Loucy (cell line): ENCODE measurements at regions not wholly inside any gene's neighbourhood (a gene's known extent, or its start where the extent isn't known, plus 50 kb on each side); places are given as distances from the start of the nearest gene placed in this dataset.

Experiments used
- H2AFZ ChIP-seq: fragments of 200-600 bp; sonication (generic); 2 replicates; pipeline ENCODE4 v1.6.0; 2016; ENCODE audit warnings: antibody characterized with exemption, mild to moderate bottlenecking, low read length, moderate library complexity
- H3F3A ChIP-seq: fragments of 200-600 bp; 2 replicates; pipeline ENCODE4 v1.6.0; 2016; ENCODE audit warnings: antibody characterized with exemption, low read depth, mild to moderate bottlenecking
- H3K27me3 ChIP-seq: fragments of 200-600 bp; sonication (generic); 2 replicates; pipeline ENCODE4 v1.6.1; 2014; ENCODE audit warnings: low read length, mild to moderate bottlenecking; ENCODE audit not compliant: insufficient read depth, poor library complexity, severe bottlenecking
- H3K36me3 ChIP-seq: fragments of 200-600 bp; sonication (generic); 2 replicates; pipeline ENCODE4 v1.6.1; 2016; ENCODE audit warnings: low read length; ENCODE audit not compliant: insufficient read depth
- H3K4me1 ChIP-seq: fragments of 200-600 bp; sonication (generic); 2 replicates; pipeline ENCODE4 v1.5.1; 2014; ENCODE audit warnings: low read length, mild to moderate bottlenecking; ENCODE audit not compliant: insufficient read depth, poor library complexity, severe bottlenecking
- H3K4me2 ChIP-seq: fragments of 200-600 bp; sonication (generic); 2 replicates; pipeline ENCODE4 v1.6.0; 2014; ENCODE audit warnings: antibody characterized with exemption, low read length, low read depth, mild to moderate bottlenecking; ENCODE audit not compliant: poor library complexity, severe bottlenecking
- H3K4me3 ChIP-seq: fragments of 200-600 bp; sonication (generic); 2 replicates; pipeline ENCODE4 v1.5.1; 2014; ENCODE audit warnings: low read length, mild to moderate bottlenecking, mixed read lengths; ENCODE audit not compliant: poor library complexity, severe bottlenecking
- H3K79me2 ChIP-seq: fragments of 200-600 bp; sonication (generic); 2 replicates; pipeline ENCODE4 v1.6.1; 2014; ENCODE audit warnings: low read length; ENCODE audit not compliant: insufficient read depth
- H3K9ac ChIP-seq: fragments of 200-600 bp; sonication (generic); 2 replicates; pipeline ENCODE4 v1.6.0; 2014; ENCODE audit warnings: mild to moderate bottlenecking, low read depth, low read length, moderate library complexity; ENCODE audit not compliant: poor library complexity, severe bottlenecking
- H3K9me2 ChIP-seq: fragments of 200-600 bp; sonication (generic); replicated peaks from 2 replicates; pipeline ENCODE4 v1.6.1; 2016; ENCODE audit warnings: low read depth, low read length, mixed read lengths
- H3K9me3 ChIP-seq: fragments of 200-600 bp; sonication (generic); 2 replicates; pipeline ENCODE4 v1.6.1; 2014; ENCODE audit warnings: mild to moderate bottlenecking, antibody characterized with exemption, low read length, low read depth; ENCODE audit not compliant: insufficient read depth
- H4K20me1 ChIP-seq: fragments of 200-600 bp; sonication (generic); 2 replicates; pipeline ENCODE4 v1.6.0; 2014; ENCODE audit warnings: antibody characterized with exemption, low read length, mild to moderate bottlenecking; ENCODE audit not compliant: insufficient read depth, poor library complexity, severe bottlenecking
- CTCF ChIP-seq: fragments of 200-600 bp; sonication (generic); conservative IDR thresholded peaks from 2 replicates; pipeline ENCODE4 v1.5.1; 2014; ENCODE audit warnings: mild to moderate bottlenecking, antibody characterized with exemption, low read length
- EZH2phosphoT487 ChIP-seq: fragments of 200-600 bp; IDR thresholded peaks from 2 replicates; pipeline ENCODE4 v1.6.1; 2018; ENCODE audit warnings: antibody characterized with exemption, mild to moderate bottlenecking, moderate library complexity, borderline replicate concordance

GRCh38 chr6:51282026-51282425, 463.4 kb downstream of the TFAP2B start:
- Histone ChIP-seq H3K79me2 (no peaks in the 10 kb centered on the region), H3K9me2 (no peaks in the 10 kb centered on the region), H3K9ac (no peak overlapping the region), H2AFZ (no peak overlapping the region), H3K4me3 (no peak overlapping the region), H3K27me3 (no peaks in the 10 kb centered on the region), H3F3A (no peaks in the 10 kb centered on the region), H3K4me2 (no peak overlapping the region), H3K36me3 (no peaks in the 10 kb centered on the region), H3K9me3 (no peaks in the 10 kb centered on the region), H4K20me1 (no peaks in the 10 kb centered on the region), H3K4me1 (no peaks in the 10 kb centered on the region)
- TF ChIP-seq EZH2phosphoT487, result no peak
- no peak for TF ChIP-seq CTCF

- no peak for TF ChIP-seq EZH2phosphoT487
- TF ChIP-seq CTCF, result no peak
- Histone ChIP-seq H3K4me1 (no peaks in the 10 kb centered on the region), H3F3A (no peaks in the 10 kb centered on the region), H3K27me3 (no peaks in the 10 kb centered on the region), H3K9me3 (no peaks in the 10 kb centered on the region), H2AFZ (no peak overlapping the region), H3K9me2 (no peaks in the 10 kb centered on the region), H3K79me2 (no peaks in the 10 kb centered on the region), H4K20me1 (no peaks in the 10 kb centered on the region), H3K36me3 (no peaks in the 10 kb centered on the region), H3K9ac (no peak overlapping the region), H3K4me3 (no peak overlapping the region), H3K4me2 (no peak overlapping the region)
Measured at GRCh38 chr6:51283723-51284355, 465.2 kb downstream of the TFAP2B start.

GRCh38 chr6:51285876-51286275, 467.2 kb downstream of the TFAP2B start:
- no peaks in the 10 kb centered on the region for H3F3A ChIP-seq
- no peak overlapping the region for H3K9ac ChIP-seq
- no peaks in the 10 kb centered on the region for H3K27me3 ChIP-seq
- no peaks in the 10 kb centered on the region for H3K9me3 ChIP-seq
- no peak overlapping the region for H2AFZ ChIP-seq
- H3K4me2 ChIP-seq, result no peak overlapping the region
- TF ChIP-seq EZH2phosphoT487 (no peak), CTCF (no peak)
- no peaks in the 10 kb centered on the region for H4K20me1 ChIP-seq
- H3K79me2 ChIP-seq, result no peaks in the 10 kb centered on the region
- H3K4me3 ChIP-seq, result no peak overlapping the region
- no peaks in the 10 kb centered on the region for H3K9me2 ChIP-seq
- no peaks in the 10 kb centered on the region for H3K36me3 ChIP-seq
- no peaks in the 10 kb centered on the region for H3K4me1 ChIP-seq
